ENCODE measurements at regions not wholly inside any gene's neighbourhood (a gene's known extent, or its start where the extent isn't known, plus 50 kb on each side); places are given as distances from the start of the nearest gene placed in this dataset.

- DNase-seq: no peak
Measured at GRCh38 chr9:115492869-115493268, 374.9 kb upstream of the TNC start.

DNA sequence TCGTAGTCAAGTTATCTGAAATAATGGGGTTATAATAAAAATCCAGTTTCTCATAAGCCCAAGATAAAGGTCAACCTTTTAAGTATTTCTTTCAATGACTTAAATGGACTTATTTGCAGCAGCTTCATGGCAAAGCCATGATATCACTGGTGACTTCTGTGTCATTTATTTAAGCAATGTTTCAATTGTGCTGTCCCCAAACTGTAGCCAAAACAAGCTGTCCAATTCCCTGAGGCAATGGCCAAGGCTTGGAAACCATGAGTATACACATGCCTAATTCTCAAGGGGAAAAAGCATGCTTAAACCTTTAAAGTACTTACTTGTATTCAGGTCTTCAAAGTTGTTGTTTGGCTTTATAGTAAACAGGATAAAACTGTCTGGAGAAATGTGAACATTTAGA, 376.4 kb upstream of the TNC start:
- DNase-seq: no peak

DNA sequence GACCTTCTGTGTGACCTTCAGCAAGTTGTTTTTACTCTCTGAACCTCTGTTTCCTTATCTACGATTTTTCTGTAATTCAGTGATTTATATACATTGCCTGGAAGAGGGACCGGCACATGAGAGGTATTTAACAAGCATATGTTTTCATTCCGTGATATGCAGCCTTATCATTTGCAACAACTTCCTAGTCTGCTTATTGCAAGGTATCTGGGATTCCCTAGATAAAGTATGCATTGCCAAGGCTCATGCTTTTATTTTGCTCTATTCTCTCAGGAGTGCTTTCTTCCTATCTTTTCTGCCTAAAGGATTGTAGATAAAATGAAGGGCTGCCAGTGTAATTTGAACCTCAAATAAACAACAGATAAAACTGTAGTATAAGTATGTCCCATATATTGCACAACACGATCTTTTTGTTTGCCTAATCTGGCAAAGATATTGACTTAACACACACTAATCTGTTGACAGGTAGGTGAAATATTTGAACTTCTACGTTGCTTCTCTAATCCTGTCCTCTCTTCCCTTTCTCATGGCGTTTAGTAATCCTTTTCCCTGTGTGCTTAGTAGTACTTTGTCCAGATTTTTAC, 377.2 kb upstream of the TNC start:
- DNase-seq: no peak

DNA sequence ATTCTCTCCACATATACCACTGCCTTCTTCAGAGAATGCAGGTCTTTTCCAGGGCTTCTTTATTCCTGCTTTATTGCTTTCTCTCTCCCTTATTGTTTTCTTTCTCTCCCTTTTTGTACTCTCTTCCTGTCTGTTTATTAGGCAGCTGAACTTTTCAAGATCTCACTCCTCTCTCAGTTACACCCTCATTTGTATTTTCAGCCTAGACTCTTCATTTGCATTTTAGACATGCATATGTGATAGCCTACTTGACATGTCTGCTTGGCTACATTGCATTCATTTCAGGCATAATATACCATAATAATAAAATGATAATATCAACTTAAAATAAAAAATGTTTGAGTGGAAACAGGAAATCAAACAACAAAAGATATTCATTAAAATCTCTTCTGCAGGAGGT, 377.9 kb upstream of the TNC start:
- no peak for DNase-seq

DNA sequence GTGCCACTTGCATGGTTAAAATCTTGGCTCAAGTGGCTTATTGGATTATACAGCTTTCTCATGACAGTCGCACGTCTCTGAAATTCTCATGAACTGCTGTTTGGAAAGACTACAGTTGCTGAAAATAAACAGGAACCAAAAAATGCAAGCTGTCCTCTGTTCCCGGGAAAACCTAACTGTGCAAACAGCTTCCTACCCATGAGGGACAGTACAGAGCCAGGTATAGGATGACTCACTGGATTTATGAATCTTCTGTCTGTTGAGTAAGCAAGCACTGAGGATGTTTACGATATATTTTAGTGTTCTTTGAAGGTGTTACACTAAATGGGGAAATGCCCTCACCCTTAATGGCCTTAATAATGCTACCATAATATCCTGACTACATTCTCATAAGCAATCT, 380.3 kb upstream of the TNC start:
- no peak for DNase-seq

DNA sequence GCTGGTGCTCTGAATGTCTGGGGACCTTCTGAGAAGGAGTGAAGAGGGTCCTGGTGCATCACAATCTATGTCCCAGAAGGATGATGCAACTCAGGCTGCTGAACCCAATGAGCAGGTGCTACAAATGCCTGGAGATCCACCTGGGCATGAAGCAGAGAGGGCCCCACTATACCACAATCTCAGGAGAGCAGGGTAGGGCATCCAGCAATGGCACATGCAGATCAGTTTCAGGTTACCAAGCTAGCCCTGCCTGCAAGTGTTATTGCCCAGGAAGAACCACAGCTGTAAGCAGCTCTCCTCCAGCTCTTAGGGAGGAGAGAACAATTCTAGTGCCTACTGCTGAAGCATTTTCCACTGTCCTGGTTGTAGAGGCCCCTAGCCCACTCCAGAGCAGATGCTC, 389.2 kb upstream of the TNC start:
- DNase-seq: no peak

DNA sequence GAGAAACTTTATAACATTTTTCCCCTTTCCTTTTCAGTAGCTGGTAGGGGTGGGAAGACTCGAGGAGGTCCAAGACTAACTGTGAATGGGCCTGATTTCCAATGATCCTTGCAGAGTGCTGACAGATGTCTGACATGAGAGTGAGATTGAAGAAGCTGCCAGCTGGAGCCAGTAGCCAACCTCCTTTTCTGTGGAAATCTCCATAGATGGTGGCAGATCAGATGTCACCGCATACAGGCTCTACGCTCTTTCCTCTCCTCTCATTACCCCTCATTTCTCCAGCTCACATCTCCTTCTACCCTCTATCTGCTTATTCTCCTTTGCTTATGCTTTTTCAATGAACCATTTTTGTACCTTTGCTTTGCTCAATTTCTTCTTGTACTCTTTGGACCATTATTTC, 395.2 kb upstream of the TNC start:
- no peak for DNase-seq

- DNase-seq: no peak
Measured at GRCh38 chr9:115514454-115514853, 396.5 kb upstream of the TNC start.

DNA sequence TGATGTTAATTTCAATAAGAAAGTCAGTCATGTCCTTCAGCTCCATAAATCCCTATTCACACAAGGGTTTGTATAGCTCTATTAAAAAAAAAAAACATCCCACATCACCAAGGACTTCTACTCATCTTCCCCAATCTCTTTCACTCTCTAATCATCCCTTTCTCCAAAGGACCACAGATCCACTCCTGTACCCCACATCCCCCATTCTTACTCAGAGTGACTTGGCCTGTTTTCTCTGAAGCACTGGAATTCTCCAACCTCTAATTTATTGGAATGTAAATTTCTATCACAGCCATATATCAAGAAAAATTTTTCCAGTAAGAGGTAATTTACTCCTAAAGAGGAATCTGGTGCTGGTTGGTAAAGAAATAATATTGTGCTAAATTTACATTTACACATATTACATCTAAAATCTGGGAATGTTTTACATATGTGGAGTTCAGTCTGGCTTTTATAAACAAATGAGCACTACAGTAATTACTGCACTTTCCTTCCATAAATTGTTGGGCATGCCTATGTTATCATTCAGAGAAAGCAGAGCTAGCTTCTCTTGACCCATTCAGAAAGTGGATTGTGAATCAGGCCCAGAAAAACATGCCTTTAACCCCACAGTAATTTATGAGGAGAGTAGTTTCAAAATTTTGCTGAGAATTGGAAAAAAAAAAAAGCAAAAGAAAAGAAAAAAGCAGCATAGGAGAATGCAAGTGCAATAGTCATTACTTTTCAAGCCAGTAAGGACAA, 399.5 kb upstream of the TNC start:
- DNase-seq: no peak

DNA sequence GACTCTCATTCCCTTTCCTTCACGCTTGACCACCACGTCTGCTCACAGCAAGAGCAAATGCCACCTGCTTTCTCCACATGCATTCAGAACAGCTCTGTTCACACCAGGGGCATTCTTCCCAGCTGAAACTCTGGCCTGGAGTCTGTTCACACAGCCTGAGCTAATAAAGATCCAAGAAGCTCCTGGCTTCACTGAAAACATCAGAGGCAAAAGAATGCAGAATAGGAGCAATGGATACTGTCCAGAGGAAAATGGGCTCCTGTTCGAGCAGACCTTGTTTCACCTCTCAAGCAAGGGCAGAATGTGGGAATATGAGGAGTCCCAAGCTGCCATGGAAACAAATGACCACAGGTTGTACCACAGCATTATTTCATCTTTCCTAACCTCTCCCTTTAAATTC, 402.7 kb upstream of the TNC start:
- no peak for DNase-seq

DNA sequence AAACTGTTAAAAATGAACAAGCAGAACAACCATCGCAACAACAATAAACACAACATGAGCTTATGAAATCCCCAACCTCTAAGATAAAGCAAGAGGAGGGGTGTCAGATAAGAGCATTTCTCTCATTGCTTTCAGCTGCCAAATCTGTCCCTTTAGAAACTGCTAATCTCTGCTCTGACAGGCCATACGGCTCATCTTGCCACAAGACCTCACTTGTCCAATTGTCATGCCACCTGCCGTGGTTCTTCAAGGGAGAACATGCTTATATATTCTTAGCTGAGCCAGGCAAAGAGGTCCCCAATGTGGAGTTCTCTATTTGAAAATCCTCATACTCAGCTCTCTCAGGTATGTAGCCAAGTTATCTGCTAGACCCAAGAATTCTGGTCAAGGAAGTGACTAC, 405.0 kb upstream of the TNC start:
- no peak for DNase-seq

DNA sequence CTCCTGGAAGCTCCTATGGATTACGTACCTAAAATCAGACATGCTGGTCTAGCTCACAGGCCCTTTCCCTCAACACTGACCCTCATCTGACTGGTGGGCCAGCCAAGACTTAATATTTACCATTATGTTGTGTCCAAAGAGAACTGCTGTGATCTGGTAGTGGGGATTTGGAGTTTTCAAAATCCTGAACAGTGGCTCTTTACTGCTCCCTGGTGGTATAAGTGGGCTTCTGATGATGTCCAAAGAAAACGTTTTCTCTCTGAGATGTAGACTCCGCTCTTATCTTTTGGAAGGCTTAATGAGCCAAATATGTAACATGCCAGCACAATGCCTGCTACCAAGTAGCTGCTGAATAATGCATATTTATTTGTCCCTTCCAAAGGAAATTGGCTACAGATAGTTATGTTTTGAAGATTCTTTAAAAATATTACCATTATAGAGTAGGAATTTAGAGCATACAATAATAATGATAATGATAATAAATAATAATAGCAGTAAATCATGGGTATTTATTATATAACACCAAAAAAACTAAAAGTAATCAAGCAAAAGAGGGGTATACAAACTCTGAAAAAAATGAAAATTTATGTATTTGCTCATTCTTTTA, 406.6 kb upstream of the TNC start:
- DNase-seq: no peak

DNA sequence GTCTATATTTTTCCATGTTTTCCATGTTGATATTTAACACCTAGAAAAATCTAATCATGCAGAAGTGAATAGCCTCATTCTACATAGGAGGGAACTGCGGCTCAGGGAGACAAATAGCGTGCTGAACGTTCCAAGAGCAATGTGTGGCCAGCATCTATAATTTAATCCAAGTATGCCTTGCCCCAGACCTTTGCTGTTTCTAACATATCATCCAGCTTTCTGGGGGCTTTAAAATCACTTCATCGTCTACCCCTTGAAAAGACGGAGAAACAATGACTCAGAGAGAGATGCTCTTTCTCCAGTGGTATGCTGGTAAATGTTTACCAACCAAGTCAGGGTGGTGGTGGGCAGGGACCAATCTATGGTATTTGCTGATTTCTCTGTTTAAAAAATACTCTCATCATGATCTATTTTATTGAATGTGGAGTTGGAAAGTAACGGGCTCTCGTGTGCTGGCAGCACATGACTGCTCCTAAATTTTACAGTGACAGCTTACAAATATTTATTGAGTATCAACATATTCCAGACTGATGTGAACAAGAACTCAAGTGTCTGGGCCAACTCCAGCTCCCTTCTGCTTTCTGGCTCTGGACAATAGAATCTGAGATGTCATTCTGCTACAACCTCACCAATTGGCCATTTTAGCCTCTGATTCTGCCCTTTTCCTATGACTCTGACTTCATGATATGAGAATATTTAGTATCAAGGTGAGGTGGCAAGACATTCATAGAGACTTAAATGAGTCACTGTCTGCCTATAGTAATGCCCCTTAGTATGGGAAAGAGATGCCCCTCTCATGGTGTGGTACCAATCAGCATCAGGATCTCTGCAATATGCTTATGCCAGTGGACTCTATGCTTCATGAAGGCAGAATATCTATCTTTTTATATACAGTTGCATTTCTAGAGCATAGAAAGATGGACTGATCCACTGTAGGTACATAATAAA, 407.4 kb upstream of the TNC start:
- no peak for DNase-seq

DNA sequence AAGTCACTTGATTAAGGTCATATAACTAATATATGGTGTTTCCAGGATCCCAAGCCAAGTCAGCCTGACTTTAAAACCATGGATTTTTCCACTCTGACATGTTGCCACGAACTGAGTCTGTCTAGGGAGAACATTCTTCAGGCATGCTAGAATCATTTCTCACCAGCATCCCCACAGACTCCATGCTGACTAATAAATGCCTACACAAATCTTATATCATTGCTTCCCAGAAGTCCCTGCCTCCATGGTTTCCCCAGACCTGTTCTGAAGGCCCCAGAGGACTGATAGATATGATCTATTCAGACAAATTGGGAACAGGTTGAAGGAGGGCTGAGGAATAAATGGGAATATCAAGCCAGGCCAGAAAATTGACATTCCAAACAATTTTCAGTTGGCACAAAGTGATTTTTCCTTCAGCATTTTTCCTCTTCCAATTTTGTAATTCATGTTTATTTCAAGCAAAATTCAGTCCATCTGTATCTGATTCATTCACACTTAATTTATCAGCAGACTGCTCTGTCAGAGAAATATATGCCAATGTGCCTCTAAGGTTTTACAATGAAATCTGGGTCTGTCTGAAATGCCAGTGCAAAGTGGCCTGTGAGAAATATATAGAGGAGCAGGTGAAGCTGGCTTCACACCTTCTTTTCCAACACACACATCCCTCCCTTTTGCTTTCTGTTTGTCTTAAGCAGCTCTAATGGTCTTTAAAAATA, 413.6 kb upstream of the TNC start:
- no peak for DNase-seq

DNA sequence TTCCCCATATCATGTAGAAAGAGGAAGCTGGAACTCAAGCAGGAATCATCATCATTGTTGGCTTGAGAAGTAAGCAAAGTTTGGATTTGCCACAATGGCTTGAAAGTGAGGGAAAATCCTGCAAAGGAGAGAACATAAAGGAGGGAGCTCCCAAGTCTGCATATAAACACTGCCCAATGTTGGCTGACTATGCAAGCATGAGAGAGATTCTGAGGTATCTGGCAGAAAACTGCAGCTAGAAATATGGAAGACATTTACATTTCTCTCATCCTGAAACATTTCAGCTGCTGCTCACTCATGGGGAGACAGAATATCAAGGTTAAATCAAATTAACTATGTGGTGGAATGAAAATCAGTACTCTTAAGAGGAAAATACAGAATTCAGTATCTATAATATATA, 415.6 kb upstream of the TNC start:
- DNase-seq: no peak

DNA sequence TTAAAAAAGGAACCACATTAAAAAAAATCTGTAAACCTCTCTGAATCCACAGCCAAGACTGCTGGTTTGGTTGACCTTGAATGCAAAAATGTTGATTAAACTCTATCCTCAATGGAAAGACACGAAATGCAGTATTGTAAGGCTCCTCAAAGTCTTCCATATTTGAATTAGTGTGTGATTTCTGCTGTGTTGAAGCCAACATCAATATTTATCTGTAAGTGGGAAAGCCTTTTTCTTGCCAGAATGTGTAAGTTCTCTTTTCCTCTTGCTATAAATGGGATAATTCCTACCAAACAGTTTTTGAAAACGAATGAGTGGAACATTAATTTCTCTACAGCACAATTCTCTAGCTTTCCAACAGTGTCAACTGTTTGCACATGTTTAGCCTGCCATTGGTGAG, 422.1 kb upstream of the TNC start:
- no peak for DNase-seq

DNA sequence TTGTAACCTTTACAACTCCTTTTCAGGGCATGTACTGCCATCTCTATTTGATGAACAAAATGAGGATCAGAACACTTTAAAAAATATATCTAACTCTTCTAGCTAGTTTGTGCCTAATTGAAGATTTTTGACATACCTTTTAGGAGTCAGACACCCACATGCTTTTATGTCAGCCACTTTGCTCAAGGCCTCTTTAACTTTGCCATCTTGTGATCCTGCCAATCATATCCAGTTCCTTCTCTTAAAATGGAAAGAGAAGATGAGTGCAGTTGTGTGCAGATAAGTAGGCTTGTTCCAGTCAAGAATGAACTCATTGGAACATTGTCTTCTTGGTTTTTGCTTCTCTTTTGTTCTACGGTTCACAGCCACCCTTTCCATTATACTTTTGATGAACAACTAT, 425.6 kb upstream of the TNC start:
- no peak for DNase-seq

DNA sequence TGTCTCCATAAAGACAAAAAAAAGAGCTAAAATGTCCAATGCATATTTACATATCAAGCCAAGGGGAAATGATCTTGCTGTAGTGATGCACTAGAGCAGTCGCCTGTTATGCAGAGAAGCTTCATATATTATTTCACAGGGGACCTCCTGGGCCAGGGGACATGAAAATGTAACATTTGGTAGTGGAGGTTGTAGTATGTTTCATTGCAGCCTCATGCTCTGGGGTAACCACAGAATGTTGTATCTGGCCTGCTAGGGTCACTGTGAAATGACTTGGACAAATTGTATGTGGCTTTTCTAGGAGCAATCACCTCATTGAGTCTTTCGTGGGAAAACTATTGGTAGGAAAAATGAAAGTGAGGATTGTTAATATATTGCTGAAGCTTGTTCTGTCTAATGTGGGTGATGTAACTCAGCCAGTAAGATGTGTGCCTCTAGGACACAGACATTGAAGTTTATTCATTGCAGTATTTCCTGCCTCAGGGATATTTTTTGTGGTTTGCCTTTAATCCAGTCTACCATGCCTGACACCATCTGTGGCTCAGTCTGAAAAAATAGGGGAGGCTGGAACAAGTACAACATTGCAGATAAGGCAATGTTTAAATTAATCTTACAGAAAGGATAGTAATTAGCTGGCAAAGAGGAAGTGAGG, 430.8 kb upstream of the TNC start:
- DNase-seq: no peak

DNA sequence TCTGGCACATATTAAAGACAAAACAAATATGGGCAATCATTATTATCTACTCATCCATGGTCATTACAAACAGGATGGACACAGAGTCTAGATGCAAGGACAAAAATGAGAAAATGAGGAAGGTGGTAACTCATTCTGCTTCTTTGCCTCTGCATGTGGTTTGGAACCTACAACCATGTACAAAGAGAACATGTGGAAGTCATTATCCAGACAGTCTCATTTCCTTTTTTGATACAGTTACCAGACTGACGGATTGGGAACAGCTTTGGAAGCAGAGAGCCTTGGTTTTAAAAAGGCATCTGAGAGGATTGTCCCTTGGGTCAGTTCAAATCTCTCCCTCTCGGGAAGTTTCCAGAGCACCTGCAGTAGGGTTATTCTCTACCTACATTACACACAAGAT, 433.4 kb upstream of the TNC start:
- no peak for DNase-seq

GRCh38 chr9:115553060-115553773, 435.3 kb upstream of the TNC start:
- no peak for DNase-seq

- no peak for DNase-seq
Measured at GRCh38 chr9:115556432-115556831, 438.5 kb upstream of the TNC start.

DNA sequence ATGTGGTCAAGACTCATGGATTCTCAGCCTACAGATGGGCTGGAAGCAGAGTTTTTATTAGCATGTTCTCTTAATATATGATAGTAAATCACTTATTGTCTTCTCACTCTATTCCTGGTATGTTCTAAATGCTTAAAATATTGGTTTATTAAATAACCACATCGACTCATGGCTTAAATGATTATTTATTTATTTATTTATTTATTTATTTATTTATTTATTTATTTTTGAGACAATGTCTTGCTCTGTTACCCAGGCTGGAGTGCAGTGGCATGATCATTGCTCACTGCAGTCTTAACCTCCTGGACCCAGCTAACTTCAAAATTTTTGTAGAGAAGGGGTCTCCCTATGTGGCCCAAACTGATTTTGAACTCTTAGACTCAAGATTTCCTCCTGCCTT, 457.2 kb upstream of the TNC start:
- DNase-seq: no peak
